Neural cell (in vitro differentiated cells): ENCODE measurements at regions not wholly inside any gene's neighbourhood (a gene's known extent, or its start where the extent isn't known, plus 50 kb on each side); places are given as distances from the start of the nearest gene placed in this dataset.

Source experiments
- H2AFZ ChIP-seq: fragments of 200-600, 300-800 bp; sonication (generic), shearing (Covaris generic); 2 replicates; pipeline ENCODE4 v1.6.0; 2014; ENCODE audit warnings: low read depth, mild to moderate bottlenecking, antibody characterized with exemption, low read length, moderate library complexity
- H3F3A ChIP-seq: fragments of 200-600 bp; shearing (Covaris generic); 2 replicates; pipeline ENCODE4 v1.6.1; 2016; ENCODE audit warnings: mild to moderate bottlenecking, moderate library complexity, mixed read lengths, antibody characterized with exemption, low read length; ENCODE audit not compliant: insufficient read depth, poor library complexity, severe bottlenecking
- H3K27ac ChIP-seq: fragments of 200-600, 300-800 bp; sonication (generic), shearing (Covaris generic); 2 replicates; pipeline ENCODE4 v1.5.1; 2014; ENCODE audit warnings: mild to moderate bottlenecking, low read length, moderate library complexity
- H3K27me3 ChIP-seq: fragments of 300-800, 200-600 bp; sonication (generic), shearing (Covaris generic); 2 replicates; pipeline ENCODE4 v1.6.0; 2014; ENCODE audit warnings: mild to moderate bottlenecking, low read depth, low read length, moderate library complexity; ENCODE audit not compliant: insufficient read depth
- H3K36me3 ChIP-seq: fragments of 300-800, 200-600 bp; sonication (generic), shearing (Covaris generic); 2 replicates; pipeline ENCODE4 v1.5.1; 2014; ENCODE audit warnings: mild to moderate bottlenecking, antibody characterized with exemption, low read length, moderate library complexity; ENCODE audit not compliant: insufficient read depth
- H3K4me2 ChIP-seq: fragments of 300-800, 200-600 bp; sonication (generic), shearing (Covaris generic); 2 replicates; pipeline ENCODE4 v1.6.0; 2014; ENCODE audit warnings: mild to moderate bottlenecking, low read length
- H3K4me3 ChIP-seq: fragments of 300-800, 200-600 bp; sonication (generic), shearing (Covaris generic); 2 replicates; pipeline ENCODE4 v1.5.1; 2014; ENCODE audit warnings: mild to moderate bottlenecking, low read length, moderate library complexity
- H3K79me2 ChIP-seq: fragments of 200-600 bp; shearing (Covaris generic); replicated peaks from 2 replicates; pipeline ENCODE4 v1.6.0; 2014; ENCODE audit warnings: mild to moderate bottlenecking, low read length, moderate library complexity; ENCODE audit not compliant: insufficient read depth
- H3K9ac ChIP-seq: fragments of 300-800, 200-600 bp; sonication (generic), shearing (Covaris generic); 2 replicates; pipeline ENCODE4 v1.6.1; 2016; ENCODE audit warnings: mild to moderate bottlenecking, low read length, mixed read lengths
- H3K9me2 ChIP-seq: fragments of 200-600 bp; shearing (Covaris generic); 2 replicates; pipeline ENCODE4 v1.6.1; 2016; ENCODE audit warnings: mild to moderate bottlenecking, low read length, mixed read lengths; ENCODE audit not compliant: insufficient read depth
- H3K9me3 ChIP-seq: fragments of 200-600, 300-800 bp; sonication (generic), shearing (Covaris generic); 2 replicates; pipeline ENCODE4 v1.6.1; 2016; ENCODE audit warnings: mild to moderate bottlenecking, mixed run types, low read length, moderate library complexity, mixed read lengths
- H4K20me1 ChIP-seq: fragments of 200-600 bp; shearing (Covaris generic); 2 replicates; pipeline ENCODE4 v1.6.1; 2016; ENCODE audit warnings: mild to moderate bottlenecking, mixed run types; ENCODE audit not compliant: insufficient read depth
- EP300 ChIP-seq: fragments of 450-650 bp; conservative IDR thresholded peaks from 2 replicates; pipeline ENCODE4 v1.6.1; 2014; ENCODE audit warnings: antibody characterized with exemption, mild to moderate bottlenecking, moderate library complexity; ENCODE audit not compliant: poor library complexity, severe bottlenecking
- EZH2 ChIP-seq: fragments of 200-600, 300-800 bp; shearing (Covaris generic), sonication (generic); IDR thresholded peaks from 2 replicates; pipeline ENCODE4 v1.6.1; 2014; ENCODE audit warnings: antibody characterized with exemption, low read length, borderline replicate concordance, mild to moderate bottlenecking; ENCODE audit not compliant: insufficient read depth, poor library complexity, severe bottlenecking
- MXI1 ChIP-seq: fragments of 450-650 bp; conservative IDR thresholded peaks from 2 replicates; pipeline ENCODE4 v1.6.1; 2014; ENCODE audit warnings: antibody characterized with exemption, mild to moderate bottlenecking; ENCODE audit not compliant: poor library complexity, severe bottlenecking
- POLR2AphosphoS5 ChIP-seq: IDR thresholded peaks from 2 replicates; pipeline ENCODE4 v1.6.1; 2012
- RAD21 ChIP-seq: fragments of 450-650 bp; conservative IDR thresholded peaks from 2 replicates; pipeline ENCODE4 v1.6.1; 2014; ENCODE audit warnings: antibody characterized with exemption, mild to moderate bottlenecking, moderate library complexity
- REST ChIP-seq: IDR thresholded peaks from 2 replicates; pipeline ENCODE4 v1.6.1; 2012; ENCODE audit warnings: borderline replicate concordance
- SMC3 ChIP-seq: fragments of 450-650 bp; conservative IDR thresholded peaks from 2 replicates; pipeline ENCODE4 v1.6.1; 2014; ENCODE audit warnings: antibody characterized with exemption, mild to moderate bottlenecking, moderate library complexity; ENCODE audit not compliant: poor library complexity
- TAF1 ChIP-seq: IDR thresholded peaks from 2 replicates; pipeline ENCODE4 v1.6.1; 2012; ENCODE audit warnings: low read depth
- TF ChIP-seq, protein P1 (sequence below): fragments of 450-650 bp; IDR thresholded peaks from 2 replicates; pipeline ENCODE4 v1.5.1; 2014; ENCODE audit warnings: antibody characterized with exemption, mild to moderate bottlenecking, moderate library complexity; ENCODE audit not compliant: poor library complexity, severe bottlenecking

DNA sequence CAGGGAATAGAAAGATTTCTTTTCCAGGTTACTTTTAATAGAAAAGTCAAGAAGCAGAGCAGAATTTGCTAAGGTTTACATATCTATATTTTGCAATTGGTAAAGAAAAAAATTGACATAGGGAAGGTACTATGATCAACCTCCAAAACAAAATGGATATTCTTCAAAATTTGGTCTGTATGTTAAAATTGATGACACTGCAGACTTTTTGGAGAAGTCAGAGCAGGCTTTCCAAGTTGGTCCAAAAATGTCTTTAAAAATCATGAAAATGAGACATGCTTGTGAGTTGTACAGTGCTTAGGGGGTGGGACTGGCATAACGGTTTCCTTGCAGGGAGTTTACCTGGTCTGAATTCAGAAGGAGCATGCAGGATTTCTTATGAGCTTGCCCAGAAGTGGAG is 77.0 kb downstream of the TFPI2 start:
- H3K9me3 ChIP-seq: no peaks in the 10 kb centered on the region
- TF ChIP-seq EZH2 (no peak), SMC3 (no peak), REST (no peak), RAD21 (no peak), TAF1 (no peak), EP300 (no peak), MXI1 (no peak), POLR2AphosphoS5 (no peak)
- TF ChIP-seq, protein P1, sequence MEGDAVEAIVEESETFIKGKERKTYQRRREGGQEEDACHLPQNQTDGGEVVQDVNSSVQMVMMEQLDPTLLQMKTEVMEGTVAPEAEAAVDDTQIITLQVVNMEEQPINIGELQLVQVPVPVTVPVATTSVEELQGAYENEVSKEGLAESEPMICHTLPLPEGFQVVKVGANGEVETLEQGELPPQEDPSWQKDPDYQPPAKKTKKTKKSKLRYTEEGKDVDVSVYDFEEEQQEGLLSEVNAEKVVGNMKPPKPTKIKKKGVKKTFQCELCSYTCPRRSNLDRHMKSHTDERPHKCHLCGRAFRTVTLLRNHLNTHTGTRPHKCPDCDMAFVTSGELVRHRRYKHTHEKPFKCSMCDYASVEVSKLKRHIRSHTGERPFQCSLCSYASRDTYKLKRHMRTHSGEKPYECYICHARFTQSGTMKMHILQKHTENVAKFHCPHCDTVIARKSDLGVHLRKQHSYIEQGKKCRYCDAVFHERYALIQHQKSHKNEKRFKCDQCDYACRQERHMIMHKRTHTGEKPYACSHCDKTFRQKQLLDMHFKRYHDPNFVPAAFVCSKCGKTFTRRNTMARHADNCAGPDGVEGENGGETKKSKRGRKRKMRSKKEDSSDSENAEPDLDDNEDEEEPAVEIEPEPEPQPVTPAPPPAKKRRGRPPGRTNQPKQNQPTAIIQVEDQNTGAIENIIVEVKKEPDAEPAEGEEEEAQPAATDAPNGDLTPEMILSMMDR: no peak
- H2AFZ ChIP-seq: no peak overlapping the region
- no peaks in the 10 kb centered on the region for H3K36me3 ChIP-seq
- H3F3A ChIP-seq: no peaks in the 10 kb centered on the region
- no peaks in the 10 kb centered on the region for H3K9me2 ChIP-seq
- H3K4me2 ChIP-seq: no peak overlapping the region
- H3K9ac ChIP-seq: no peak overlapping the region
- H3K4me3 ChIP-seq: no peak overlapping the region
- no peaks in the 10 kb centered on the region for H3K79me2 ChIP-seq
- no peaks in the 10 kb centered on the region for H4K20me1 ChIP-seq
- H3K27ac ChIP-seq: no peak overlapping the region
- H3K27me3 ChIP-seq: no peaks in the 10 kb centered on the region

DNA sequence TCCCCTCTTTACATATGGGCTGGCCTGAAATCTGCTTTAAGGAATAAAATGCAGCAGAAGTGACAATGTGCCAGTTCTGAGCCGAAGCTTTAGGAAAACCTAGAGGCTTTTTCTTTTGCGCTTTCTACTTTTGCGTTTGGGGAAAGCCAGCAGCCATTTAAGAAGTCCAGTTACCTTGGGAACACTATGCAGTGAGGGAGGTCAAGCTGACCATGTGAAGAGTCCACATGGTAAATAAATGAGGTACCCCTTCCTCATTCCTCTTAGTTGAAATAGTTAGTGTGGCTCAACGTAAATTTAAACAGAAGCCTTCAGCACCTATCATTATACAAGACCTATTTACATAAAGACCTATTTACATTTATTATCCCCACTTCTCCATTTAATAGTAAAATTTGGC is 78.5 kb downstream of the TFPI2 start:
- no peak for TF ChIP-seq RAD21
- no peak for TF ChIP-seq MXI1
- no peak for TF ChIP-seq TAF1
- TF ChIP-seq EZH2: no peak
- TF ChIP-seq REST: no peak
- TF ChIP-seq EP300: no peak
- no peak for TF ChIP-seq SMC3
- Histone ChIP-seq H3K36me3 (no peaks in the 10 kb centered on the region), H3K27ac (no peak overlapping the region), H4K20me1 (no peaks in the 10 kb centered on the region), H3K27me3 (no peaks in the 10 kb centered on the region), H3F3A (no peaks in the 10 kb centered on the region), H2AFZ (no peak overlapping the region), H3K9me2 (no peaks in the 10 kb centered on the region), H3K9ac (no peak overlapping the region), H3K4me2 (no peak overlapping the region), H3K79me2 (no peaks in the 10 kb centered on the region), H3K9me3 (no peaks in the 10 kb centered on the region), H3K4me3 (no peak overlapping the region)
